22Rv1 (cell line): ENCODE measurements at regions not wholly inside any gene's neighbourhood (a gene's known extent, or its start where the extent isn't known, plus 50 kb on each side); places are given as distances from the start of the nearest gene placed in this dataset.

Experiments
- H3K27ac ChIP-seq: fragments of 450-650 bp; 2 replicates; pipeline ENCODE4 v1.5.1; 2017
- CTCF ChIP-seq: fragments of 450-650 bp; IDR thresholded peaks from 2 replicates; pipeline ENCODE4 v1.5.1; 2017; ENCODE audit warnings: mild to moderate bottlenecking
- ZFX ChIP-seq: fragments of 450-650 bp; IDR thresholded peaks from 2 replicates; pipeline ENCODE4 v1.6.1; 2017; ENCODE audit warnings: antibody characterized with exemption, borderline replicate concordance

- no peak overlapping the region for H3K27ac ChIP-seq
- TF ChIP-seq ZFX (no peak), CTCF (peak; percentile 54)
Observed at GRCh38 chr2:51335087-51336058, 303.4 kb upstream of the NRXN1 start.

DNA sequence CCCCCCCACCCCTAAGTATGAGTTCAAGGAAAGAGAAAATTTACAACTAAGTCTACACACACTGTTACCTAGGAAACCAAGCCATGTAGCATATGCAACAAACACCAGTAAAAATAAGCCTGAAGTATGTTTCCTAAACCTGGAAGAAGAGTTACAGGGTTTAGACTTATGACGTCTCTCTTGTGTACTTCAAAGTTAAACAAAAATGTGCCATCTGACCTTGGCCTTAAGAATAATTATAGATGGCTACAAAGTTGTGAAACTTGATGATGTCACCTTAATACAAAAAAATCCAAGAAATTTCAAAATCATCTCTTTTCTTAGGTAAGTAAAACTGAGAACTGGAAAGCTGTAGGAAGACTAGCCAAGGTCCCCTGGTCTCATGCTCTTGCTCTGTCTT lies 297.6 kb upstream of the NRXN1 start:
- TF ChIP-seq ZFX (no peak), CTCF (no peak)
- no peak overlapping the region for H3K27ac ChIP-seq

GRCh38 chr2:51324051-51324450 lies 292.1 kb upstream of the NRXN1 start:
- no peak for TF ChIP-seq ZFX
- TF ChIP-seq CTCF = no peak
- no peak overlapping the region for H3K27ac ChIP-seq

- H3K27ac ChIP-seq = no peak overlapping the region
- TF ChIP-seq ZFX (no peak), CTCF (no peak)
Observed at GRCh38 chr2:51322613-51323012, 290.7 kb upstream of the NRXN1 start.

- TF ChIP-seq ZFX (no peak), CTCF (no peak)
- no peak overlapping the region for H3K27ac ChIP-seq
Observed at GRCh38 chr2:51304311-51304710, 272.4 kb upstream of the NRXN1 start.

GRCh38 chr2:51301381-51301780 lies 269.4 kb upstream of the NRXN1 start:
- no peak for TF ChIP-seq ZFX
- no peak for TF ChIP-seq CTCF
- no peak overlapping the region for H3K27ac ChIP-seq

- H3K27ac ChIP-seq = no peak overlapping the region
- no peak for TF ChIP-seq CTCF
- TF ChIP-seq ZFX = no peak
Observed at GRCh38 chr2:51299370-51299769, 267.4 kb upstream of the NRXN1 start.
